ENCODE measurements at regions not wholly inside any gene's neighbourhood (a gene's known extent, or its start where the extent isn't known, plus 50 kb on each side); places are given as distances from the start of the nearest gene placed in this dataset.
"Not testable (repeated sequence)": the region's sequence is repeated elsewhere in the genome, so short reads cannot be mapped to it uniquely, and the experiment has no call there.

- DNase-seq (ENCODE audit: low read depth) = not testable (repeated sequence)
These were observed 297.5 kb upstream of the NBPF12 start for GRCh38 chr1:146640671-146641070.

GRCh38 chr1:146630302-146630701 is 307.8 kb upstream of the NBPF12 start:
- not testable (repeated sequence) for DNase-seq (ENCODE audit: low read depth)

GRCh38 chr1:146618582-146618981 is 319.5 kb upstream of the NBPF12 start:
- not testable (repeated sequence) for DNase-seq (ENCODE audit: low read depth)

GRCh38 chr1:146604681-146605080 is 333.4 kb upstream of the NBPF12 start:
- not testable (repeated sequence) for DNase-seq (ENCODE audit: low read depth)

GRCh38 chr1:146600720-146601307 is 337.3 kb upstream of the NBPF12 start:
- DNase-seq (ENCODE audit: low read depth) = not testable (repeated sequence)

- DNase-seq (ENCODE audit: low read depth) = not testable (repeated sequence)
These were observed 338.2 kb upstream of the NBPF12 start for GRCh38 chr1:146599906-146600305.

GRCh38 chr1:146581229-146581628 is 352.4 kb upstream of the NOTCH2NLA start:
- not testable (repeated sequence) for DNase-seq (ENCODE audit: low read depth)

GRCh38 chr1:146567541-146567940 is 338.7 kb upstream of the NOTCH2NLA start:
- DNase-seq (ENCODE audit: low read depth) = not testable (repeated sequence)

GRCh38 chr1:146558032-146558431 is 329.2 kb upstream of the NOTCH2NLA start:
- not testable (repeated sequence) for DNase-seq (ENCODE audit: low read depth)

- DNase-seq (ENCODE audit: low read depth) = not testable (repeated sequence)
These were observed 327.6 kb upstream of the NOTCH2NLA start for GRCh38 chr1:146556405-146556804.

- not testable (repeated sequence) for DNase-seq (ENCODE audit: low read depth)
These were observed 323.6 kb upstream of the NOTCH2NLA start for GRCh38 chr1:146552414-146552813.

GRCh38 chr1:146548684-146549083 is 319.9 kb upstream of the NOTCH2NLA start:
- not testable (repeated sequence) for DNase-seq (ENCODE audit: low read depth)

GRCh38 chr1:146546189-146546588 is 317.4 kb upstream of the NOTCH2NLA start:
- not testable (repeated sequence) for DNase-seq (ENCODE audit: low read depth)

- DNase-seq (ENCODE audit: low read depth) = not testable (repeated sequence)
These were observed 309.1 kb upstream of the NOTCH2NLA start for GRCh38 chr1:146537775-146538373.

GRCh38 chr1:146536028-146536427 is 307.2 kb upstream of the NOTCH2NLA start:
- DNase-seq (ENCODE audit: low read depth) = not testable (repeated sequence)

- not testable (repeated sequence) for DNase-seq (ENCODE audit: low read depth)
These were observed 306.8 kb upstream of the NOTCH2NLA start for GRCh38 chr1:146535575-146535974.

- not testable (repeated sequence) for DNase-seq (ENCODE audit: low read depth)
These were observed 302.1 kb upstream of the NOTCH2NLA start for GRCh38 chr1:146530958-146531357.

GRCh38 chr1:146522812-146523211 is 294.0 kb upstream of the NOTCH2NLA start:
- DNase-seq (ENCODE audit: low read depth) = not testable (repeated sequence)

GRCh38 chr1:146522345-146522744 is 293.5 kb upstream of the NOTCH2NLA start:
- DNase-seq (ENCODE audit: low read depth) = not testable (repeated sequence)

GRCh38 chr1:146521804-146522203 is 293.0 kb upstream of the NOTCH2NLA start:
- not testable (repeated sequence) for DNase-seq (ENCODE audit: low read depth)

- not testable (repeated sequence) for DNase-seq (ENCODE audit: low read depth)
These were observed 284.9 kb upstream of the NOTCH2NLA start for GRCh38 chr1:146513754-146514153.

- not testable (repeated sequence) for DNase-seq (ENCODE audit: low read depth)
These were observed 282.4 kb upstream of the NOTCH2NLA start for GRCh38 chr1:146511047-146511777.

Measured in T-helper 22 cell (primary cell).